GM20000 (cell line): ENCODE measurements at regions not wholly inside any gene's neighbourhood (a gene's known extent, or its start where the extent isn't known, plus 50 kb on each side); places are given as distances from the start of the nearest gene placed in this dataset.

Source experiments
- DNase-seq: peaks from one replicate; pipeline ENCODE4 v3.0.0; 2012; ENCODE audit warnings: low spot score
- CTCF ChIP-seq: IDR thresholded peaks from 2 replicates; pipeline ENCODE4 v1.5.1; 2012; ENCODE audit warnings: mild to moderate bottlenecking, control low read depth; ENCODE audit errors: extremely low read depth, missing control alignments

DNA sequence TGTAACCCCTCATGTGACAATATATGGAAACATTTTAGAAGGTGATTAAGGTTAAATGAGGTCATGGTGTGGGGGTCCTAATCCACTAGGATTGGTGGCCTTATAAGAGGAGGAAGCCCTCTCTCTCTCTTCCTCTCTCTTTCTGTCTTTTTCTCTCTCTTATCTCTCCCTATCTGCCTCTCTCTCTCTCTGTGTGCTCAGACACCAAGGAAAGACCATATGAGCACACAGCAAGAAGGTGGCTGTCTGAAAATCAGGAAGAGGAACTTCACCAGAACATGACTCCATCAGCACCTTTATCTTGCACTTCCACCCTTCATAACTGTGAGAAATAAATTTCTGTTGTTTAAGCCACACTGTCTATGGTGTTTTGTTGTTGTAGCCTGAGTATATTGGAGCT lies 1472.2 kb downstream of the PCDH7 start:
- no peak for DNase-seq
- no peak for TF ChIP-seq CTCF

DNA sequence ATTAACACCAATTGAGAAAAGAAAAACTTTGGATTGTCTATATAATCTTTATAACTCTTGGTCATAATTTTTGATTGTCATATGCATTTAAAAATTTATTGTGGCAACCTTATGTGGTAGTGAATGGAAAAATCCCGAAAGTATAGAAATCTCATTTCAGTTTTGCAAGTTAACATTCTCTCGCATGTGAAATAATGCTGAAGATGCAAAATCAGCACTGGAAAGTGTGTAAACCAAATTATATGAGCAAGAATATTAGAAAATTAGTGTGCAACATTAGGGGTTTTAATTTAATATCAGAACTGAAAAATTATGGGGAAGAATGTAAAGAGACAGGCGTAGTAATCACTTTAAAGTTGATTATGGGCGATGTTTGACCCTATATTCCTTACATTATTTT lies 1472.8 kb downstream of the PCDH7 start:
- no peak for TF ChIP-seq CTCF
- DNase-seq = no peak

- DNase-seq = no peak
- TF ChIP-seq CTCF = no peak
Measured at GRCh38 chr4:32196950-32197688, 1477.0 kb downstream of the PCDH7 start.

DNA sequence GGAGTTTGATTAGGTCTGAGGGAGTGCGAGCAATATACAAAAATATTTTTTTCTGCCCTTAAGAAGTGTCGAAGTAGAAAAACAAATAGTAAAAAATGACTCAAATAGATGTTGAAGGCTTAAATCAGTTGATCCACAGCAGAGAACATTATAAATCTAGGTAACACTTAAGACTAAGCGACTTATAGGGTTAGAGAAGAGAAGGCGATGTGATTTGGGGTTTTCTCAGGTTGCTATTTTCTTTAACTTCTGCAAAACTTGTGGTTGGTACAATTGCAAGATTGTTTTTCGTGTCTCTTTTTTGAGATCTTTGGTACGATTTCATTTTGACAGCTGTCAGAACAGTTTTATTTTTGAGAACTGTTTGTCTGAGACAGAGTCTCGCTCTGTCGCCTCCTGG lies 1479.5 kb downstream of the PCDH7 start:
- no peak for DNase-seq
- TF ChIP-seq CTCF = no peak

DNA sequence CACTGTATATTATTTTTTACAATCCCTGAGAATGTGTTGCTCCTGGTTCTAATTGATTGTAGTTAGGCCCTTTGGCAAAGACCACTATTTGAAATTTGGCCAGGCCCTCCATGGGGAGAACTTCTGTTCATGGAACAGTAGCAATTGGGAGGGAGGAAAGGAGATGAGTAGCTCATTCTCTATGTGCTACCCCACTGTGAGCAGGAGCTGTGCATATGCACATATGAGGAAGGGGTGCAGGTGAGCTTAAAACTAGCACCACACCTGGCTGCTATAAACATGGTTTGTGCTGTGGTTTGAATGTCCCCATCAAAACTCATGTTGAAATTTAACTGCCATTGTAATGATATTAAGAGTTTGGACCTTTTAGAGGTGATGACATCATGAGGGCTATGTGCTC lies 1483.2 kb downstream of the PCDH7 start:
- DNase-seq = no peak
- no peak for TF ChIP-seq CTCF

DNA sequence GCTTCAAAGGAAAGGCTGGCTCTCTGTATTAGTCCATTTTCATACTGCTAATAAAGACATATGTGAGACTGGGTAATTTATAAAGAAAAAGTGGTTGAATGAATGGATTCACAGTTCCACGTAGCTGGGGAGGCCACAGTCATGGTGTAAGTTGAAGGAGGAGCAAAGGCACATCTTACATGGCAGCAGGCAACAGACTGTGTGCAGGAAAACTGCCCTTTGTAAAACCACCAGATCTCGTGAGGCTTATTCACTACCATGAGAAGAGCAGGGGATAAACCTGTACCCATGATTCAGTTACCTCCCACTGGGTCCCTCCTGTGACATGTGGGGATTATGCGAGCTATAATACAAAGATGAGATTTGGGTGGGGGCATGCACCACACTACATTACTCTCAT lies 1486.6 kb downstream of the PCDH7 start:
- TF ChIP-seq CTCF = no peak
- DNase-seq = no peak

- DNase-seq = no peak
- TF ChIP-seq CTCF = no peak
Measured at GRCh38 chr4:32207456-32207855, 1487.3 kb downstream of the PCDH7 start.
